ENCODE measurements at regions not wholly inside any gene's neighbourhood (a gene's known extent, or its start where the extent isn't known, plus 50 kb on each side); places are given as distances from the start of the nearest gene placed in this dataset.

DNA sequence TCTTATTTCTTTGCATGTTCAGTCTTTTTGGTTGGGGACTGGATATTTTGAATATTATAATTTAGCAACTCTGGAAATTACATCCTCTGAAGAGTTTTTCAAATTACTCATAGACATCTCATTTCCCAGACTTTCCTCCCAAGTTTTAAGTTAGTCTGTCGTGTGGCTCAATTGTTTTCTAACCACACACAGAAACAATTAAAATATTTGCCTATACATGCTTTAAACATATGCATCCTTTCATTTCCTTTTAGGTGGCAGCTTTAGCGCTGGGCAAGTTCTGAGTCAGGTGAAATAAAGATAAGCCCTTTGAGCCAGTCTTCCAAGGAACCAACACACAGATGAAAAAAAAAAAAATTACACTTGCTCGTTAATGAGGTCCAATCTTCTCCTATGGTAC lies 307.0 kb upstream of the SPOCK3 start:
- TF ChIP-seq SMC3 (IDR thresholded peaks at IDR 0.05; ENCODE audit: borderline replicate concordance, low read length): no peak
- TF ChIP-seq EGR1 (IDR thresholded peaks at IDR 0.05; ENCODE audit: borderline replicate concordance in 1 of 2, low read depth in 2 of 2, low read length in 2 of 2): no peak
- no peak for TF ChIP-seq TARDBP (IDR thresholded peaks at IDR 0.05; ENCODE audit: borderline replicate concordance)
- TF ChIP-seq FOXM1 (IDR thresholded peaks at IDR 0.05; ENCODE audit: low read depth, low read length): no peak
- TF ChIP-seq ZBTB33 (IDR thresholded peaks at IDR 0.05): no peak
- no peak for TF ChIP-seq ZZZ3 (IDR thresholded peaks at IDR 0.05; ENCODE audit: control insufficient read depth, insufficient read length, low read depth)
- no peak for TF ChIP-seq MLLT1 (IDR thresholded peaks at IDR 0.05)
- no peak for TF ChIP-seq SPI1 (IDR thresholded peaks at IDR 0.05; ENCODE audit: borderline replicate concordance, insufficient read depth, low read depth, low read length)
- TF ChIP-seq E2F4 (IDR thresholded peaks at IDR 0.05; ENCODE audit: low read depth, low read length): no peak
- TF ChIP-seq, protein P1, sequence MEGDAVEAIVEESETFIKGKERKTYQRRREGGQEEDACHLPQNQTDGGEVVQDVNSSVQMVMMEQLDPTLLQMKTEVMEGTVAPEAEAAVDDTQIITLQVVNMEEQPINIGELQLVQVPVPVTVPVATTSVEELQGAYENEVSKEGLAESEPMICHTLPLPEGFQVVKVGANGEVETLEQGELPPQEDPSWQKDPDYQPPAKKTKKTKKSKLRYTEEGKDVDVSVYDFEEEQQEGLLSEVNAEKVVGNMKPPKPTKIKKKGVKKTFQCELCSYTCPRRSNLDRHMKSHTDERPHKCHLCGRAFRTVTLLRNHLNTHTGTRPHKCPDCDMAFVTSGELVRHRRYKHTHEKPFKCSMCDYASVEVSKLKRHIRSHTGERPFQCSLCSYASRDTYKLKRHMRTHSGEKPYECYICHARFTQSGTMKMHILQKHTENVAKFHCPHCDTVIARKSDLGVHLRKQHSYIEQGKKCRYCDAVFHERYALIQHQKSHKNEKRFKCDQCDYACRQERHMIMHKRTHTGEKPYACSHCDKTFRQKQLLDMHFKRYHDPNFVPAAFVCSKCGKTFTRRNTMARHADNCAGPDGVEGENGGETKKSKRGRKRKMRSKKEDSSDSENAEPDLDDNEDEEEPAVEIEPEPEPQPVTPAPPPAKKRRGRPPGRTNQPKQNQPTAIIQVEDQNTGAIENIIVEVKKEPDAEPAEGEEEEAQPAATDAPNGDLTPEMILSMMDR (IDR thresholded peaks at IDR 0.05 in 2 of 3, conservative IDR thresholded peaks at IDR 0.05 in 1 of 3; ENCODE audit: control insufficient read depth in 2 of 3, extremely low read depth in 1 of 3, insufficient read depth in 1 of 3, low read depth in 3 of 3, low read length in 3 of 3): no peak
- TF ChIP-seq EED (IDR thresholded peaks at IDR 0.05; ENCODE audit: low read depth): no peak

Measured in GM12878 (cell line).